Nephron (organoid): ENCODE measurements at regions not wholly inside any gene's neighbourhood (a gene's known extent, or its start where the extent isn't known, plus 50 kb on each side); places are given as distances from the start of the nearest gene placed in this dataset.

ENCODE experiments used
- H3K27ac Mint-ChIP-seq, 3 experiments: 2 replicates each; pipeline ENCODE4 v1.8.0; 2020; ENCODE audit warnings: mixed read lengths in 3 of 3, mild to moderate bottlenecking in 2 of 3, moderate library complexity in 1 of 3
- H3K27me3 Mint-ChIP-seq: 2 replicates; pipeline ENCODE4 v1.8.0; 2021; ENCODE audit warnings: low read depth, mild to moderate bottlenecking, moderate library complexity, mixed read lengths
- H3K36me3 Mint-ChIP-seq: 2 replicates; pipeline ENCODE4 v1.8.0; 2020; ENCODE audit warnings: low read depth, mixed read lengths
- H3K4me1 Mint-ChIP-seq: 2 replicates; pipeline ENCODE4 v1.8.0; 2020; ENCODE audit warnings: mixed read lengths
- H3K4me3 Mint-ChIP-seq, 3 experiments: 2 replicates each; pipeline ENCODE4 v1.8.0; 2020; ENCODE audit warnings: mild to moderate bottlenecking in 3 of 3, mixed read lengths in 3 of 3, moderate library complexity in 2 of 3
- H3K9me3 Mint-ChIP-seq: 2 replicates; pipeline ENCODE4 v1.8.0; 2020; ENCODE audit warnings: mixed read lengths
- CTCF ChIP-seq, 3 experiments: fragments of 200-600 bp; sonication (generic); IDR thresholded peaks; one replicate each; pipeline ENCODE4 v1.5.0; 2021; ENCODE audit warnings: antibody characterized with exemption in 3 of 3; ENCODE audit not compliant: unreplicated experiment in 3 of 3

- Mint-ChIP-seq H3K9me3 (no peaks in the 10 kb centered on the region), H3K36me3 (no peaks in the 10 kb centered on the region), H3K27me3 (no peaks in the 10 kb centered on the region), H3K4me3 (no peak overlapping the region), H3K4me1 (peaks cover 9% of the 10 kb centered on the region), H3K27ac (no peak overlapping the region)
- TF ChIP-seq CTCF (IDR thresholded peaks at IDR 0.05; ENCODE audit: unreplicated experiment in 3 of 3) = no peak
These were observed 115.4 kb upstream of the NAV2 start for GRCh38 chr11:19597206-19597605.

GRCh38 chr11:19595840-19596751 is 116.5 kb upstream of the NAV2 start:
- no peak overlapping the region for H3K27ac Mint-ChIP-seq
- no peaks in the 10 kb centered on the region for H3K36me3 Mint-ChIP-seq
- TF ChIP-seq CTCF (IDR thresholded peaks at IDR 0.05; ENCODE audit: unreplicated experiment in 3 of 3) = no peak
- no peaks in the 10 kb centered on the region for H3K27me3 Mint-ChIP-seq
- no peaks in the 10 kb centered on the region for H3K9me3 Mint-ChIP-seq
- no peak overlapping the region for H3K4me3 Mint-ChIP-seq
- H3K4me1 Mint-ChIP-seq = peaks cover 9% of the 10 kb centered on the region

- Mint-ChIP-seq H3K36me3 (no peaks in the 10 kb centered on the region), H3K9me3 (no peaks in the 10 kb centered on the region), H3K4me1 (peaks cover 9% of the 10 kb centered on the region), H3K4me3 (no peak overlapping the region), H3K27ac (no peak overlapping the region), H3K27me3 (no peaks in the 10 kb centered on the region)
- no peak for TF ChIP-seq CTCF (IDR thresholded peaks at IDR 0.05; ENCODE audit: unreplicated experiment in 3 of 3)
These were observed 117.2 kb upstream of the NAV2 start for GRCh38 chr11:19595499-19595839.

- H3K27me3 Mint-ChIP-seq = no peaks in the 10 kb centered on the region
- peaks cover 9% of the 10 kb centered on the region for H3K4me1 Mint-ChIP-seq
- H3K4me3 Mint-ChIP-seq = no peak overlapping the region
- H3K27ac Mint-ChIP-seq = no peak overlapping the region
- H3K9me3 Mint-ChIP-seq = no peaks in the 10 kb centered on the region
- TF ChIP-seq CTCF (IDR thresholded peaks at IDR 0.05; ENCODE audit: unreplicated experiment in 3 of 3) = no peak
- no peaks in the 10 kb centered on the region for H3K36me3 Mint-ChIP-seq
These were observed 118.3 kb upstream of the NAV2 start for GRCh38 chr11:19594326-19594725.

- no peak for TF ChIP-seq CTCF (IDR thresholded peaks at IDR 0.05; ENCODE audit: unreplicated experiment in 3 of 3)
- H3K27ac Mint-ChIP-seq = no peak overlapping the region
- H3K9me3 Mint-ChIP-seq = peaks cover 1% of the 10 kb centered on the region
- no peak overlapping the region for H3K4me3 Mint-ChIP-seq
- H3K27me3 Mint-ChIP-seq = no peaks in the 10 kb centered on the region
- H3K36me3 Mint-ChIP-seq = no peaks in the 10 kb centered on the region
- peaks cover 9% of the 10 kb centered on the region for H3K4me1 Mint-ChIP-seq
These were observed 119.8 kb upstream of the NAV2 start for GRCh38 chr11:19592842-19593241.
